Uterus (tissue), 2 donors: ENCODE measurements at regions not wholly inside any gene's neighbourhood (a gene's known extent, or its start where the extent isn't known, plus 50 kb on each side); places are given as distances from the start of the nearest gene placed in this dataset.

Experiments used
- CTCF ChIP-seq, 4 experiments: fragments of 200-600 bp in 2 of 4; fragments of 450-650 bp in 2 of 4; sonication (generic) in 2 of 4; IDR thresholded peaks; one replicate each; pipeline ENCODE4 v1.5.1; 2016 to 2019; ENCODE audit warnings: antibody characterized with exemption in 4 of 4, mild to moderate bottlenecking in 2 of 4, moderate library complexity in 1 of 4
- POLR2A ChIP-seq, 2 donors: fragments of 450-650 bp; IDR thresholded peaks; one replicate each; pipeline ENCODE4 v1.6.1; 2016; ENCODE audit warnings: antibody characterized with exemption in 2 of 2, mild to moderate bottlenecking in 1 of 2, moderate library complexity in 1 of 2

- TF ChIP-seq POLR2A (IDR thresholded peaks at IDR 0.05) (no peak), CTCF (IDR thresholded peaks at IDR 0.05) (no peak)
Measured at GRCh38 chr18:78309924-78310323, 669.7 kb upstream of the SALL3 start.
